CD4-positive, alpha-beta memory T cell (primary cell): ENCODE measurements at regions not wholly inside any gene's neighbourhood (a gene's known extent, or its start where the extent isn't known, plus 50 kb on each side); places are given as distances from the start of the nearest gene placed in this dataset.

ENCODE experiments used
- CTCF ChIA-PET: fragments of 350-600 bp; sonication (Branson Sonifier 250); formaldehyde crosslinking; loops from one replicate; lab custom pipeline; 2021; ENCODE audit warnings: inconsistent platforms; ENCODE audit not compliant: partially characterized antibody; lab: Charles Lee
- POLR2A ChIA-PET: fragments of 350-600 bp; sonication (Branson Sonifier 250); formaldehyde crosslinking; loops from one replicate; lab custom pipeline; 2021; ENCODE audit not compliant: partially characterized antibody; lab: Charles Lee
- DNase-seq, 5 donors: peaks; one replicate each; pipeline versions ENCODE4 v3.0.0 to v3.0.0-alpha.2; 2020 to 2022; ENCODE audit warnings: mixed read lengths in 1 of 5
- H3K27ac ChIP-seq: one replicate; pipeline ENCODE4 v1.7.0; 2013; ENCODE audit warnings: low read depth, low read length
- H3K27me3 ChIP-seq: 2 replicates; pipeline ENCODE4 v1.7.0; 2013; ENCODE audit warnings: mild to moderate bottlenecking, low read length, moderate library complexity; ENCODE audit not compliant: insufficient read depth
- H3K36me3 ChIP-seq: 2 replicates; pipeline ENCODE4 v1.7.0; 2013; ENCODE audit warnings: mild to moderate bottlenecking, low read length, moderate library complexity; ENCODE audit not compliant: insufficient read depth
- H3K4me1 ChIP-seq: 2 replicates; pipeline ENCODE4 v1.7.0; 2013; ENCODE audit warnings: mild to moderate bottlenecking, low read length, moderate library complexity; ENCODE audit not compliant: insufficient read depth
- H3K4me3 ChIP-seq, 2 donors: one replicate each; pipeline ENCODE4 v1.7.0; 2013; ENCODE audit warnings: low read length in 2 of 2, mild to moderate bottlenecking in 1 of 2
- H3K9me3 ChIP-seq, 2 donors: one replicate each; pipeline ENCODE4 v1.7.0; 2013; ENCODE audit warnings: low read length in 2 of 2, control low read depth in 1 of 2; ENCODE audit not compliant: control insufficient read depth in 1 of 2
- H3K27ac Mint-ChIP-seq, 7 donors: one replicate each; pipeline ENCODE4 v1.8.0; 2020 to 2021; ENCODE audit warnings: mixed read lengths in 7 of 7, mild to moderate bottlenecking in 6 of 7, inconsistent platforms in 3 of 7, moderate library complexity in 3 of 7
- H3K27me3 Mint-ChIP-seq, 2 donors: one replicate each; pipeline ENCODE4 v1.8.0; 2020 to 2021; ENCODE audit warnings: mixed read lengths in 2 of 2
- H3K36me3 Mint-ChIP-seq, 2 donors: one replicate each; pipeline ENCODE4 v1.8.0; 2020 to 2021; ENCODE audit warnings: mixed read lengths in 2 of 2, inconsistent platforms in 1 of 2, mild to moderate bottlenecking in 1 of 2
- H3K4me1 Mint-ChIP-seq, 4 donors: one replicate each; pipeline ENCODE4 v1.8.0; 2020 to 2021; ENCODE audit warnings: mixed read lengths in 4 of 4, mild to moderate bottlenecking in 1 of 4
- H3K4me3 Mint-ChIP-seq, 8 donors: one replicate each; pipeline ENCODE4 v1.8.0; 2020 to 2021; ENCODE audit warnings: mixed read lengths in 8 of 8, mild to moderate bottlenecking in 7 of 8, moderate library complexity in 6 of 8, inconsistent platforms in 3 of 8
- H3K9me3 Mint-ChIP-seq, 8 donors: one replicate each; pipeline ENCODE4 v1.8.0; 2020 to 2021; ENCODE audit warnings: mixed read lengths in 8 of 8, mild to moderate bottlenecking in 5 of 8, inconsistent platforms in 3 of 8, moderate library complexity in 1 of 8
- intact Hi-C: fragments of 100-400 bp; cut with micrococcal nuclease; formaldehyde crosslinking; loops from one replicate; pipeline ENCODE4 v1.15.1; 2023

- Mint-ChIP-seq H3K9me3 (peaks cover 0 to 21% (median 10%) of the 10 kb centered on the region in 8 donors), H3K27me3 (peaks cover 3 to 4% of the 10 kb centered on the region in 2 donors), H3K4me1 (no peaks in the 10 kb centered on the region), H3K27ac (no peak overlapping the region), H3K4me3 (no peak overlapping the region), H3K36me3 (no peaks in the 10 kb centered on the region)
- Histone ChIP-seq H3K27me3 (no peaks in the 10 kb centered on the region), H3K36me3 (no peaks in the 10 kb centered on the region), H3K9me3 (no peaks in the 10 kb centered on the region), H3K27ac (no peak overlapping the region), H3K4me1 (no peaks in the 10 kb centered on the region), H3K4me3 (no peak overlapping the region)
- no peak for DNase-seq
- ChIA-PET CTCF (no interaction called here), POLR2A (no interaction called here)
- intact Hi-C loops = no loop called here
These were observed 50.3 kb upstream of the SORBS2 start for GRCh38 chr4:185862340-185862739.

- intact Hi-C loops = no loop called here
- no peaks in the 10 kb centered on the region for H3K36me3 Mint-ChIP-seq
- ChIA-PET CTCF (no interaction called here), POLR2A (no interaction called here)
- DNase-seq = no peak
- H3K9me3 Mint-ChIP-seq = peaks cover 0 to 7% (median 0%) of the 10 kb centered on the region in 8 donors
- H3K4me3 Mint-ChIP-seq = no peak overlapping the region
- H3K9me3 ChIP-seq = no peaks in the 10 kb centered on the region
- H3K27ac ChIP-seq = no peak overlapping the region
- H3K27ac Mint-ChIP-seq = no peak overlapping the region
- no peaks in the 10 kb centered on the region for H3K4me1 ChIP-seq
- no peaks in the 10 kb centered on the region for H3K4me1 Mint-ChIP-seq
- no peaks in the 10 kb centered on the region for H3K27me3 ChIP-seq
- H3K27me3 Mint-ChIP-seq = peaks cover 3 to 4% of the 10 kb centered on the region in 2 donors
- H3K36me3 ChIP-seq = no peaks in the 10 kb centered on the region
- H3K4me3 ChIP-seq = no peak overlapping the region
These were observed 52.0 kb upstream of the SORBS2 start for GRCh38 chr4:185863946-185864345.

- Histone ChIP-seq H3K4me3 (no peak overlapping the region), H3K36me3 (no peaks in the 10 kb centered on the region), H3K27me3 (no peaks in the 10 kb centered on the region), H3K9me3 (no peaks in the 10 kb centered on the region), H3K4me1 (no peaks in the 10 kb centered on the region), H3K27ac (no peak overlapping the region)
- ChIA-PET POLR2A (no interaction called here), CTCF (no interaction called here)
- DNase-seq = no peak
- no peaks in the 10 kb centered on the region for H3K4me1 Mint-ChIP-seq
- intact Hi-C loops = no loop called here
- H3K27ac Mint-ChIP-seq = no peak overlapping the region
- no peaks in the 10 kb centered on the region for H3K36me3 Mint-ChIP-seq
- H3K9me3 Mint-ChIP-seq = no peaks in the 10 kb centered on the region
- peaks cover 3 to 6% of the 10 kb centered on the region in 2 donors for H3K27me3 Mint-ChIP-seq
- no peak overlapping the region for H3K4me3 Mint-ChIP-seq
These were observed 53.9 kb upstream of the SORBS2 start for GRCh38 chr4:185865901-185866328.

- no peaks in the 10 kb centered on the region for H3K27me3 ChIP-seq
- POLR2A ChIA-PET = no interaction called here
- Mint-ChIP-seq H3K9me3 (no peaks in the 10 kb centered on the region), H3K27me3 (peaks cover 0 to 2% of the 10 kb centered on the region in 2 donors), H3K4me1 (no peaks in the 10 kb centered on the region), H3K27ac (no peak overlapping the region), H3K4me3 (no peak overlapping the region), H3K36me3 (no peaks in the 10 kb centered on the region)
- intact Hi-C loops = no loop called here
- no peak for DNase-seq
- no peaks in the 10 kb centered on the region for H3K9me3 ChIP-seq
- CTCF ChIA-PET = no interaction called here
- H3K4me1 ChIP-seq = no peaks in the 10 kb centered on the region
- no peaks in the 10 kb centered on the region for H3K36me3 ChIP-seq
- H3K4me3 ChIP-seq = no peak overlapping the region
- no peak overlapping the region for H3K27ac ChIP-seq
These were observed 55.8 kb upstream of the SORBS2 start for GRCh38 chr4:185867770-185868169.

GRCh38 chr4:185868983-185869382, 57.0 kb upstream of the SORBS2 start:
- no peak for DNase-seq
- H3K9me3 ChIP-seq = no peaks in the 10 kb centered on the region
- no peak overlapping the region for H3K27ac ChIP-seq
- no peaks in the 10 kb centered on the region for H3K4me1 ChIP-seq
- POLR2A ChIA-PET = no interaction called here
- H3K27me3 ChIP-seq = no peaks in the 10 kb centered on the region
- Mint-ChIP-seq H3K4me3 (no peak overlapping the region), H3K27me3 (peaks cover 0 to 2% of the 10 kb centered on the region in 2 donors), H3K4me1 (no peaks in the 10 kb centered on the region), H3K27ac (no peak overlapping the region), H3K36me3 (no peaks in the 10 kb centered on the region), H3K9me3 (no peaks in the 10 kb centered on the region)
- intact Hi-C loops = no loop called here
- CTCF ChIA-PET = no interaction called here
- H3K36me3 ChIP-seq = no peaks in the 10 kb centered on the region
- H3K4me3 ChIP-seq = no peak overlapping the region

GRCh38 chr4:185869427-185869826, 57.4 kb upstream of the SORBS2 start:
- Mint-ChIP-seq H3K27me3 (peaks cover 0 to 2% of the 10 kb centered on the region in 2 donors), H3K27ac (no peak overlapping the region), H3K4me3 (no peak overlapping the region), H3K9me3 (no peaks in the 10 kb centered on the region), H3K36me3 (no peaks in the 10 kb centered on the region), H3K4me1 (no peaks in the 10 kb centered on the region)
- CTCF ChIA-PET = no interaction called here
- Histone ChIP-seq H3K9me3 (no peaks in the 10 kb centered on the region), H3K36me3 (no peaks in the 10 kb centered on the region), H3K27me3 (no peaks in the 10 kb centered on the region), H3K4me3 (no peak overlapping the region), H3K27ac (no peak overlapping the region), H3K4me1 (no peaks in the 10 kb centered on the region)
- no peak for DNase-seq
- intact Hi-C loops = no loop called here
- POLR2A ChIA-PET = no interaction called here

GRCh38 chr4:185870366-185870765, 58.4 kb upstream of the SORBS2 start:
- CTCF ChIA-PET = no interaction called here
- no peak overlapping the region for H3K4me3 ChIP-seq
- Mint-ChIP-seq H3K27me3 (peaks cover 1 to 2% of the 10 kb centered on the region in 2 donors), H3K4me1 (no peaks in the 10 kb centered on the region), H3K9me3 (no peaks in the 10 kb centered on the region), H3K27ac (no peak overlapping the region), H3K4me3 (no peak overlapping the region), H3K36me3 (no peaks in the 10 kb centered on the region)
- intact Hi-C loops = no loop called here
- no peaks in the 10 kb centered on the region for H3K36me3 ChIP-seq
- POLR2A ChIA-PET = no interaction called here
- no peaks in the 10 kb centered on the region for H3K27me3 ChIP-seq
- no peak for DNase-seq
- H3K4me1 ChIP-seq = no peaks in the 10 kb centered on the region
- H3K27ac ChIP-seq = no peak overlapping the region
- H3K9me3 ChIP-seq = no peaks in the 10 kb centered on the region
